GM19463 (cell line): ENCODE measurements at regions not wholly inside any gene's neighbourhood (a gene's known extent, or its start where the extent isn't known, plus 50 kb on each side); places are given as distances from the start of the nearest gene placed in this dataset.

ENCODE experiments used
- ATAC-seq: cut with Tn5 transposase; IDR thresholded peaks from one replicate; pipeline ENCODE4 v1.9.1; 2021; ENCODE audit warnings: mild to moderate bottlenecking, moderate library complexity; ENCODE audit not compliant: unreplicated experiment

DNA sequence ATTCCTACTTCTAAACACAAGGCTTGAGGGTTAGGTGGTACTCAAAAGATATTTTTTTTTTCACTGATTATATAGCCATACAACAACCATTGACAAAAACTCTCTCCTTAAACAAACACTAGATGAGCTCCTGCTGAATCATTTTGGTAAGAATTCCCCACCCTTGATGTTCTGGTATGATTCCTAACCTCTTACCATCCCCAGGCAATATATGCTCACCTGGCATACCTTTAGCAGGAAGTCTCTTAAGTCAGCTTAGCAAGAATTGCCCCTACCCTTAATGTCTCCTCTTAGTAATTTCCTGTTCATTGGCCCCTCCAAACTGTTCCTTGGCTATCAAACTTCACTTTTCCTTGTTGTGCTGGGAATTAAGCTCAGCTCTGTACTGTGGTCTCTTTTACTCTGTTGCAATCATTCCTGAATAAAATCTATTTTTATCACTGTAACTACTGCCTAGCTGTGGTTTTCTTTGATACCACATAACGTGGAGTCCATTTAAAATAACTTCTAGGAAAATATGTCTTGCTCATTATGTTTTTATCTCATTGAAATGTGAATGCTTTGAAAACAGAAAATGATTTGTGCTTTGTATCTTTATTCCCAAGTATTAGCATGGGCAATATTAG lies 712.6 kb downstream of the SLC16A7 start:
- ATAC-seq: no peak

DNA sequence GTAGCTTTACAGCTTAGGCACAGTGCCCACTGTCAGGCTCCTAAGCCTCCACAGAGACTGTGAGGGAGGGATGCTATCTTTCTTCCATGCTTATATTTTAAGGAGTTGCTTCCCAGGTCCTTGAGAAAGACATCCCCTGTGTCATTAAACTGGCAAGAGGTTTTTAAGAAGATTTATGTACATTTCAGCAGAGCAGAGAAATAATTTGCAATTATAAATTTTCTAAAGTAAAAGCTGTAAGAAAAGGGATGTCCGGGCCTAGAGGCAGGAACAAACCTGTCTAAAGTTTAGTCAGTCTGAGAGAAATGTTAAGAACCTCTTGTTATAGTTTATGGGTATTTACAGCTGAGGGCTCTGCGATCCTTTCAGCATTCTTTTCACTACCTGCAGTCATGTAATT lies 716.1 kb downstream of the SLC16A7 start:
- no peak for ATAC-seq

DNA sequence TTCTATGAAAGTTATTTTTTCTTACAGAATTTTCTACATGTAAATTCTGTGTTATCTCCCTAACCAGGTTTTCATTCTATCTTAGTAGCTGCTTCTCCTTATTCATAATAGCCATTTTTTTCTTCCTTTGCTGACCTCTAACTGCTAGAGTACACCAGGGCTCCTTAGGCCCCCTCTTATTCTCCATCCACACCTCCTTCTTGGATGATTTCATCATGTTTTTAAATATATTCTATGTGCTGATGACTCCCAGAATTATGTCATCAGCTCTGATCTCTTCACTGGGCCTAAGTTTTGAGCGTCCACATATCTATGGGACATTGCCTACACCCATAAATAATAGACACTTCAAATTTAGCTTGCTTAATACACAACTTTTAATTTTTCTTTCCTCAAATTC lies 721.5 kb downstream of the SLC16A7 start:
- ATAC-seq: no peak

DNA sequence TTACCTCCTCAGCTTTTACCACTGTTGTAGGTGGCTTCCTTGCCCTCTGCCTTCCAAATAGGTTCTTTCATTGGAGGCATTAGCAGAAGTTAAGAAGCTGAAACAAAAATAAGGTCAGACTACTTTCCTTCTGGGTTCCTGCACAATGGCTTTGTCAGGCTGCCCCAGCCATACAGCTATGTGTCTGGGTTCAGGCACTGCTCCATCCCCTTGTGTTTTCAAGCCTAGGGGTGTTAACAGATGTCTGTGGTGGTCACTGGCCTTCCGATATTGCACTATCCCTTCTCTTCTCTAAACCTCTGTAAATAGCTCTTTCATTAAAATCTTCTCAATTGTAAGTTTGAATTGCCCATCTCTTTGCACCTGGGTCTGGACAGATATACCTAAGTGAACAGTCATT lies 728.9 kb downstream of the SLC16A7 start:
- ATAC-seq: no peak

DNA sequence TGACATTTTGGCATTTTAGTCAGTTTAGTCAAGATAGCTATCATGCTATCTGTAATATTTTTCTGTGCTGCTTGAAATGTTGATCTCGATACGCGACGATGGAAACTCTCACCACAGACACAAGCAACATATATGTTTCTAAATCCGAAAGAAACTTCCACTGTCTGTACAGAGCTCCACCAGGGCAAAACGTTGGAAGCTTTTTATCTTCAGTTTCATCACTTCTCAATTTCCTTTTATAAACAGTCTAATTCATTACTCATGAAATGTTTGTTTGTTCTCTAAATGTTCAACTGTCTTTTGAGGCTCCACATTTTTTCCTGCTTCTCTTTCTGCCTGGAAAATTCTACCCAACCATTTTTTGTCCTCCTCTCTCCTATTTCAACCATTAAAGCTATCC lies 737.6 kb downstream of the SLC16A7 start:
- no peak for ATAC-seq

DNA sequence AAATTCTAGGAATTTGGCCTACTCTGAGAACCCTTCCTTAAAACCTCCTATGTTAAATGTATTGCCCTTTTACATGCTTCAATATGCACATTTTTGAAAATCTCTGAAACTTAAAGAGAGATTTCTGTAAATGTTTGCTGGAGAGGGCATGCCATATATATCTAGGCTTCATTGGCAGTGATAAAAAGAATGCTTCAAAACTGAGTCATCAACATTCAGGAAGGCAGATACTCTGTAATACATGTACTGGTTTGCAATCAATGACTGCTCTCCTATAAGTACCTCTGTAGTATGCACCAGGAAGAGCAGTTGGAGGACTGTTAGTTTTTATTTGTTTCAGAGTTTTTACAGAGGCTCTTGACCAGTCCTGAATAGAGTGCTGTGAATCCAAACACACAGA lies 739.9 kb downstream of the SLC16A7 start:
- ATAC-seq: no peak

- no peak for ATAC-seq
Measured at GRCh38 chr12:60337839-60338549, 742.2 kb downstream of the SLC16A7 start.

DNA sequence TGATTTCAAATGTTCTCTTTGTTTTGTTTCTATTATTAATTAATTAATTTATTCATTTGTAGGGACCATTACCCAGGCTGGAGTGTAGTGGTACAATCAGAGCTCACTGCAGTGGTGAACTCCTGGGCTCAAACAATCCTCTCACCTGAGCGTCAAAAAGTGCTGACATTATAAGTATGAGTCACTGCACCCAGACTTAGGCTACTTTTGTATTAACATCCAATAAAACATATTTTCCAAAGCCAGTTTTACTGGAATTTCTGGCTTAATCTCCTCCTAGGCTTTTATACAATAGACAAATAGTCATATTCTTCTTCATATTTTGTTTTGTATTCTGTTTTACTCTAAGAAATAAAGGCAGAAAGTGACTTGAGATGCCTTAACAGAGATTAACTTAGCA lies 749.6 kb downstream of the SLC16A7 start:
- ATAC-seq: no peak

DNA sequence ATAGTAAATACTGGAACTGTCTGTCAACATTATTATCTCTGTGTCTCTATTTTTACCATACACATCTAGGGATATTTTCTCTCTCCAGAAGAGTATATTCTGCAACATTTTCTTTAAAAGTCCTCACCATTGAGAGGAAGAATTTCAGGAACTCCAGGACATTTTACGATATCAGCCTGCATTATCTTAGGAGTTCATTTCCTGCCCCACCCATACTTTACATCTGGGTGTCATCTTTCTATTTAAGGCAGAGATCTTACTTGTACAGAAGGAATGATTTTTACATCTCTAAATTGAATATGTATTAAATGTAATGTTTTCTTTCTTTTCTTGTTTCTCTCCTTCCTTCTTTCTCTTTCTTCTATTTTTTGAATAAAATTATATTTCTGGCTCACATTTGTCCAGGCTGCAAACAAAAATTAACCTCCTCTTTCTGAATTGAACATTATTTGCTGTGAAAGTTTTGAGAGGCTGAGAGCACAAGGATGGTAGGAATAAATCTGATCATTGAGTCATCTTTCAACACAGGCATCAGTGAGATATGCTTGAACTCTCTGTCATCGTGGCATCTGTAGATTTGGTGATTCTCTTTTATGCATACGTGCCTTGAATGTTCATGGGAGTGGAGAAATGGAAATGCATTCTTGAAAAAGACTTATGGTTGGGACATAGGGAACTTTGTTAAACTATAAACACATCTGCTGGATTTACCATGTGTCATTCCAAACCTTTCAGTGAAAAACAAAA lies 753.6 kb downstream of the SLC16A7 start:
- ATAC-seq: no peak

GRCh38 chr12:60387356-60387755 lies 791.5 kb downstream of the SLC16A7 start:
- ATAC-seq: no peak

GRCh38 chr12:60391051-60391450 lies 795.2 kb downstream of the SLC16A7 start:
- ATAC-seq: no peak

DNA sequence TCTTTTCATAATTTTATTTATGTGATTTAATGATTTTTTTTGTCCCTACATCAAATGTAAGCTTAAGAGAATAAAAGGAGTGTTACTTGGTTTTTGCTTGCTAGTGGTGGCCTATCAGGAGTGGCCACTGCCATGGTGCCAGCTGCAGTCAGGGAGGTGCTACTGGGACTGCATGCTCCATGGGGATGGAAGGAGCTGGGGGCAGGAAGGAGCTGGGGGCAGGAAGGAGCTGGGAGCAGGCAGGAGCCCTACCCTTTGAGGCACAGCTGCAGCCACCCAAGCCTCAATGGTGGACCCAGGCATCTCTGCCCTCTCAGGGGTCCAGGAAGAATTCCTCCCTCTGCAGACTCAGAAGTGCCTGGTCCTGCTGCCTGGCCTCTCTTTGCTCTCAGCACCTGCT lies 796.0 kb downstream of the SLC16A7 start:
- no peak for ATAC-seq

- no peak for ATAC-seq
Measured at GRCh38 chr12:60393093-60393492, 797.3 kb downstream of the SLC16A7 start.

DNA sequence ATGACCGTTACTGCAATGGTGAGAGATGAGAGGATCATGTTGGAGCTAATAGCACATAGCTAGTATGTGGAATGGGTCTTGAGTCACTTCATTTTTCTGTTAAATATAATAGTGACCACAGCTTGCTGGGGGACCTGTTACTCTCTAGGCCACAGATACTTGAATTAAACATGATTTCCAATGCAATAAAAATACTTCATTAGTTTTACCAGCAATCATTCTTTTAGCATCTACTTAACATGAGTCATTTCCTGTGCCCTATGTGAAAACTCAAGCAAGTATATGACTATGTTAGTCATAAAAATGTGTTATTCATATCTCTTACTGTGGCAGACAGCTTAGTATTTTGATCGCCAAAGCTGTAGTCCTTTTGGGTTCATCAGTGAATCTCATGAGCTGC lies 798.8 kb downstream of the SLC16A7 start:
- no peak for ATAC-seq

DNA sequence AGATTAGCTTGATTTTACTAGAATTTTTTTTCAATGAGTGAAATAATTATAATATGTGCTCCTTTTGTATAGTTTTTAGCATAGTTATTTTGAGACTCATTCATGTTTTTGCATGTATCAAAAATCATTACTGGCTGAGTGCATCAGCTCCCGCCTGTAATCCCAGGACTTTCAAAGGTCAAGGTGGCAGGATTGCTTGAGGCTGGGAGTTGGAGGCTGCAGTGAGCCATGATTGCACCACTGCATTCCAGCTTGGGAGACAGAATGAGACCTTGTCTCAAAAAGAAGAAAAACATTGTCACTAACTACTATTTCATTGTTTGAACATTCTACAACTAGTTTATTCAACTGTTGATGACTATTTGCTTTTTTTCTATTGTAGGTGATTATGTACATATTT lies 802.7 kb downstream of the SLC16A7 start:
- no peak for ATAC-seq

GRCh38 chr12:60399064-60399463 lies 803.2 kb downstream of the SLC16A7 start:
- ATAC-seq: no peak

DNA sequence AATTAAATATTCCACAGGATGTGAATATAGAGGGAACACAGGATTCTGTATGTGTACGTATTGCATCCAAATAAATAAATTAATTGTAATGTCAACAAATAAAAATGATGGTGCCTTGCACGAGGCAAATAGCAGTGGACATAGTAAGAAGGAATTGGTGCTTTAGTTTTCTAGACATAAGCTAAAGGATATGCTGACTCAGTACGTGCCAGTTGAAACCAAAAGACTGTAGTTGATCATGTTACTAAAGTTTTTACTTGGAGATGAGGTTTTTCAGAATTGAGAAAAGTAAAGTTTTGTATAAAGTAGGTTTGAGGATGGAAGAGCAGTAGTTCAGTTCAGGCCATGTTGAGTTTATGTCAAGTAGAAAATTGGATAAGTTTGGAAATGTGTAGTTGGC lies 807.2 kb downstream of the SLC16A7 start:
- no peak for ATAC-seq

- ATAC-seq: no peak
Measured at GRCh38 chr12:60415351-60415750, 819.5 kb downstream of the SLC16A7 start.

DNA sequence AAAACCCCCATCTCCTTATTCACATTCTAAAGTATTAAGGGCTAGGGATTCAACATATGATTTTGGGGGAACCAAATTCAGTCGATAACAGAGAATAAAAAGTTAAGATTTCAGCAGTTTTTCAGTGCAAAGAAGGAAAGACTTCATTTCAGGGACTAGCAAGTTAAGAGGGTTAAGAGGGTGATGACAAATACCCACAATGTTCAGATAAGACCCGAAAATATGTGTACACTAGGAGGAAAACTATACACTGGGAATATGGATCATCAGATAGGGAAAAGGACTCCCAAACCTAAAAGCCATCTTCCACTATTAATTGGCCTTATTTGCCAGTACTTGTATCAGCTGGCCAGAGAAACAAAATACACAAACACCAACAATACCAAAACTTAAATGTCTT lies 824.2 kb downstream of the SLC16A7 start:
- no peak for ATAC-seq

- ATAC-seq: no peak
Measured at GRCh38 chr12:60421741-60422140, 825.9 kb downstream of the SLC16A7 start.

- ATAC-seq: no peak
Measured at GRCh38 chr12:60437297-60437696, 841.5 kb downstream of the SLC16A7 start.

GRCh38 chr12:60441577-60441976 lies 845.7 kb downstream of the SLC16A7 start:
- no peak for ATAC-seq
